HG02759 (cell line): ENCODE measurements at regions not wholly inside any gene's neighbourhood (a gene's known extent, or its start where the extent isn't known, plus 50 kb on each side); places are given as distances from the start of the nearest gene placed in this dataset.
A peak's percentile ranks its signal among the peaks of the same experiment; 100 is the strongest.

Experiments used
- ATAC-seq: cut with Tn5 transposase; IDR thresholded peaks from one replicate; pipeline ENCODE4 v1.9.1; 2021; ENCODE audit warnings: mild to moderate bottlenecking, moderate library complexity; ENCODE audit not compliant: unreplicated experiment

DNA sequence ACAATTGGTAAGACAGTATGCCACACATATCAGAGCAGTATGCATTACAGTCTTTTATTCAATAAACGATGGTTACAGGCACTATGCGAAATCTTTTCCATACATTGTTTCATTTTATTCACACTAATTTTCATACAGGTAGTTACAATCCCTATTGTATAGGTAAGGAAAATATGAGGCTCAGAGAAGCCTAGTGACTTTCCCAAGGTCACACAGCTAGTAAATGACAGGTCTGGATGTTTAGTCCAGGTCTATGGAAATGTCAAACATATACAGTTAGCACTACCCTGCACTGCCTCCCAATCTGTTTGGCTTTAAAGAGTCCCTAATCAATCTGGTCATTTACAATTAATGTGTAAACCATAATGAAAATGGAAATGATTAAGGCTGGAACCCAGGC lies 372.2 kb downstream of the MTX2 start:
- no peak for ATAC-seq

DNA sequence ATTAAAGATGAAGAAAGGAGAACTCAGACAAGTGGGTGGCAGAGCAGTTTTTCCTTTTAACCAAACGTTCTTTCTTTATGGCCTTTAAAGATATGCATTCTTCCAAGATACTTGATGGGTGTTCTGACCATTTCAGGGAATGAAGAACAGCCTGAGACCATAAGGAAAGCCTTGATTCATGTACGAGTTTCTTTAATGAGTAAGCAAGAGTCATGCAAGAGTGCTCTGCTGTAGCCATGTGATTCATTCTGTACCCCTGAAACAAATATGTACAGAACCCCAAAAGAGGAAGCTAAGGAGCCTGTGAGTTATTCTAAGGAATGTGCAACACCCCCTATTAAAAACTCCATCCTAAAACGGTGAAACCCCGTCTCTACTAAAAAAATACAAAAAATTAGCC lies 372.8 kb downstream of the MTX2 start:
- ATAC-seq: peak; percentile 53

GRCh38 chr2:176643646-176644045 lies 374.4 kb downstream of the MTX2 start:
- no peak for ATAC-seq

- no peak for ATAC-seq
Observed at GRCh38 chr2:176645494-176645893, 376.3 kb downstream of the MTX2 start.

- no peak for ATAC-seq
Observed at GRCh38 chr2:176646033-176646615, 376.9 kb downstream of the MTX2 start.

GRCh38 chr2:176647325-176648165 lies 378.3 kb downstream of the MTX2 start:
- no peak for ATAC-seq

- no peak for ATAC-seq
Observed at GRCh38 chr2:176648700-176649297, 379.6 kb downstream of the MTX2 start.

GRCh38 chr2:176650104-176650837 lies 381.0 kb downstream of the MTX2 start:
- ATAC-seq: no peak

- ATAC-seq: no peak
Observed at GRCh38 chr2:176650838-176651555, 381.8 kb downstream of the MTX2 start.

DNA sequence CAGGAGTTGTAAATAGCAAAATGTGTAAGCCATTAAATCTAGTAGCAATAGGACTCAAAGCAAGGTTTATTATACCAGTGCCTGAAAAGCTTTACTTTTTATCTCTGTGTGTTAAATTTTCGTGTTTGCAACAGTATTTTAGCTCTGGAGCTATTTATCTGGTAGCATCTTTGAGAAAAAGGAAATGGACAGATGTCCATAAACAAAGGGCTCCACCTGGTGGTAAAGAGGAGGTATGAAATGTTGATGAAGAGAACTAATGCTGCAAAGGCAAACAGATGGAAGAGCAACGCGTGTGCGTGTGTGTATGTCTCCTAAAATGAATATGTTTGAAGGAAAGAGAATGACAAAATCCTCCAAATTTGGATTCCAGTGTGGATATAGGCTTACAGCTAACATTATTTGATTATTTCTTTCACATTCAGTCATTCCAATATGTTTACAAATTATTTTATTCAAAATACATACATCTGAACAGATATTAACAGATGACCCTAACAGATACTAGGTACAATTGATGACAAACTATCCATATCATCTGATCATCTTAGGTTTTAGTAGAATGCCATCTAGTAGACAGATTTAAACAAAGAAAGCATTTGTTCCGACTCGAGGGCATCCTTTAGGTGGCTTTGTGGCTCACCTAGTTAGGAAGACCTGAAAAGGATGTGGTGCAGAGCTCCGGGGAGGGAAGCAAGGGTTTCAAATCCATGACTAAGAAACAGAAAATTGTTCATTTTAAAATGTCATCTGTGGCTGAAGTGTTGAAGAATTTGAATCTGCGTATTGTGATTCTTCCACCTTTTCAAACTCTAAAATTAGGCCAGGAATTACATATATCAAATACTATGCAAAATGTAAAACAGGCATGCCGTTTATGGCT lies 383.3 kb downstream of the MTX2 start:
- peak; percentile 52 for ATAC-seq

- ATAC-seq: peak; percentile 91
Observed at GRCh38 chr2:176653479-176654443, 384.5 kb downstream of the MTX2 start.

GRCh38 chr2:176656038-176656775 lies 387.0 kb downstream of the MTX2 start:
- no peak for ATAC-seq

DNA sequence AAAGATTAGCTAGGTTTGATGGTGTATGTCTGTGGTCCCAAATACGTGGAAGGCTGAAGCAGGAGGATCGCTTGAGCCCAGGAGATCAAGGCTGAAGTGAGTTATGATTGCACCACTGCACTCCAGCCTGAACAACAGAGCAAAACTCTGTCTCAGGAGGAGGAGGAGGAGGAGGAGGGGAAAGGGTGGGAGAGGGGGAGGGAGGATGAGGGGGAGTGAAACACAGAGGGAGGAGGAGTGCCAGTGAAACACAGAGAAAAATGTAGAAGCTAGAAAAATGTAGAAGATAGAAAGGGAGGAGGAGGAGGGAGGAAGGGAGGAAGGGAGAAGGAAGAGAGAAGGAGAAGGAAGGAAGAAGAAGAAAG lies 387.5 kb downstream of the MTX2 start:
- no peak for ATAC-seq

DNA sequence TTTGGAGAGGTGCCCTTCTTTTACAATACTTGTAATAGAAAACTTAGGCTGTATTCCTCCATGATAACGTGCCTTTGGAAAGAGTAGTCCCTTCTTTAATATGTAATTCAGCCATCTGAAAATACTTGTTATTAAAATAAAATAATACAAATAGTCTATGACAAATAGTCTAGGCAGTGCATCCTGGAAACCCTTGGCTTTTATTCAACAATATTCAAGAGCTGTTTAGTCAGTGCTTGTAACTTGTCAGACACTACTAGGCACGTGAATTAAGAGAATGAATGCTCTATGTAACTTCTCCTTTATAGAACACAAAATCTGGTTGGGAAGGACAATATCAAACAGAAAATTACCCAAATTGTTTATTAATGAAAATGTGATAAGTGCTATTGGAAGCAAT lies 388.2 kb downstream of the MTX2 start:
- ATAC-seq: no peak

DNA sequence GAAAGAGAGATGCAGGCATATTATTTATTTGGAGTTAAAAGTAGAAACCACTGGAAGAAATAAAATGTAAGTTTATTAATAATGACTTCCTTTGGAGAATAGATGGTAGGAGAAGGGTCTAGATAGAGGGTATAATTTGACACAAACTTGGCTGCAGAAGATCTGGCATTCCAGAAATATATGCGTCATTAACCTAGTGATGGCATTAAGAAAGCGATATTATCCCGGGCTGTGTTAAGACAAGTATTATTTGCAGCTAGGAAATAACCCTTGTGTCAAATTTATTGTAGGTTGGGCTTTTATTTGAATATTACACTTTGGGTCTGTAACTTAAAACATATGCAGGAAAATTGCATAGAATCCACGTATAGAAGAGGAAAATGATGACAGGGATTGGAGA lies 389.5 kb downstream of the MTX2 start:
- no peak for ATAC-seq

DNA sequence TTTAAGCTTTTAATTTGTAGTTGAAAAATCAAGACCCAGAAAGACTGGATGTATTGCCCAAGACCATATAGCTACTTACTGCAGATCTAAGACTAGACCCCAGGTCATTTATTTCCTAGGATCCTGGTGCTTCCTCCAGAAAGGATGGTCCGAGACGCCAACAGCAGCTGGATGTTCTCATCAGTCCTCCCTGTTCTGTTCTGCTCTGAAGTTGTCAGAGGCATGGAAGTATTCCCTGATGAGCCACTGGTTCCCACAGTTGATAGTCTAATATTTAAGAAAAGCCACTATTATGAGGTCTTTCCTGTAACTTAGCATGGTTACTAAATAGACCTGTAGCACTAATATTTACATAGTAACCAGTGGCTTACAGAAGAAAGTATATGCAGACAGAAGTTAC lies 393.5 kb downstream of the MTX2 start:
- no peak for ATAC-seq

DNA sequence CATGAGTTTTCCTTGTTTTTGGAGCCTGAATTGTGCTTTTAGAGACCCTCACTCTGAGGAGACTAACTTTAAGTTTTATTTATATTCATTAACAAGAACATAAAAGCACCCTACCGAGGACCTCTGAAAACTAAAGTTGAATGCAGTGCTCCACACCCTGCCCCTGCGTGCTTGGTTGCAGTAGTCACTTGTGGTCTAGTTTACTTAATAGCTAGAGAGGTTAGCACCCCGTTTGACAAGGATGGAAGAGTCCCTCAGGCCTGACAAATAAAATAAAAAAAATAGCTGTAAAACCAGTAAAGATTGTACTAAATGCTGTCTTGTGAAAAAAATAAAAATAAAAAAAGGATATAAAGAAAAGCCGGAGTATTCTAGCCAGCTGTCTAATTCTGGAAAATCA lies 395.2 kb downstream of the MTX2 start:
- no peak for ATAC-seq

- ATAC-seq: no peak
Observed at GRCh38 chr2:176665086-176665485, 395.8 kb downstream of the MTX2 start.
